ENCODE measurements at regions not wholly inside any gene's neighbourhood (a gene's known extent, or its start where the extent isn't known, plus 50 kb on each side); places are given as distances from the start of the nearest gene placed in this dataset.

- Histone ChIP-seq H2AK5ac (ENCODE audit: low read depth, low read length) (no peak overlapping the region), H3K4ac (ENCODE audit: low read depth, low read length) (no peak overlapping the region), H3K18ac (ENCODE audit: low read depth, low read length) (no peak overlapping the region), H2AK9ac (replicated peaks; ENCODE audit: low read depth, low read length, poor library complexity) (no peak overlapping the region), H3K27ac (ENCODE audit: insufficient read depth, low read length) (no peak overlapping the region), H3K14ac (replicated peaks; ENCODE audit: low read depth, low read length) (no peak overlapping the region), H2BK120ac (ENCODE audit: low read depth, low read length) (no peak overlapping the region), H3K9me3 (ENCODE audit: control insufficient read depth, insufficient read depth, low read length) (0 out of 2 replicates have a peak, but pooled peaks cover 2% of the 10 kb centered on the region), H2BK20ac (ENCODE audit: low read depth, low read length) (no peak overlapping the region), H3K9me1 (ENCODE audit: insufficient read depth, low read length) (no peaks in the 10 kb centered on the region), H3K27me3 (ENCODE audit: control insufficient read depth, insufficient read depth, low read length) (no peaks in the 10 kb centered on the region), H2BK5ac (ENCODE audit: low read depth, low read length, poor library complexity, severe bottlenecking) (no peak overlapping the region), H3K56ac (ENCODE audit: extremely low read depth, insufficient read depth, low read length) (no peak overlapping the region), H2BK15ac (ENCODE audit: low read depth, low read length) (no peak overlapping the region), H3K79me1 (ENCODE audit: low read depth in 1 of 2, low read length in 2 of 2) (no peaks in the 10 kb centered on the region), H3K4me1 (ENCODE audit: control insufficient read depth, insufficient read depth, low read length) (no peaks in the 10 kb centered on the region), H3K4me2 (ENCODE audit: low read depth, low read length) (no peak overlapping the region), H3K36me3 (ENCODE audit: control insufficient read depth, insufficient read depth, low read length) (no peaks in the 10 kb centered on the region), H3K23ac (ENCODE audit: low read depth, low read length) (no peak overlapping the region), H2AFZ (replicated peaks; ENCODE audit: low read length, poor library complexity) (no peak overlapping the region), H4K91ac (ENCODE audit: insufficient read depth, low read depth, low read length) (no peak overlapping the region), H3K4me3 (ENCODE audit: insufficient read depth, low read depth, low read length) (no peak overlapping the region), H4K8ac (ENCODE audit: low read depth in 2 of 2, low read length in 2 of 2) (no peak overlapping the region), H4K20me1 (ENCODE audit: insufficient read depth, low read length) (no peaks in the 10 kb centered on the region), H3K9ac (ENCODE audit: low read depth, low read length) (no peak overlapping the region), H4K5ac (ENCODE audit: low read depth, low read length) (no peak overlapping the region)
- ATAC-seq (ENCODE audit: low read depth) (no peak), DNase-seq (no peak)
- no TSS peak for BruUV-seq (replicated peaks)
- CTCF ChIA-PET, result no interaction called here
- POLR2A ChIA-PET (ENCODE audit: unreplicated experiment), result no interaction called here
- TF ChIP-seq, protein P1, sequence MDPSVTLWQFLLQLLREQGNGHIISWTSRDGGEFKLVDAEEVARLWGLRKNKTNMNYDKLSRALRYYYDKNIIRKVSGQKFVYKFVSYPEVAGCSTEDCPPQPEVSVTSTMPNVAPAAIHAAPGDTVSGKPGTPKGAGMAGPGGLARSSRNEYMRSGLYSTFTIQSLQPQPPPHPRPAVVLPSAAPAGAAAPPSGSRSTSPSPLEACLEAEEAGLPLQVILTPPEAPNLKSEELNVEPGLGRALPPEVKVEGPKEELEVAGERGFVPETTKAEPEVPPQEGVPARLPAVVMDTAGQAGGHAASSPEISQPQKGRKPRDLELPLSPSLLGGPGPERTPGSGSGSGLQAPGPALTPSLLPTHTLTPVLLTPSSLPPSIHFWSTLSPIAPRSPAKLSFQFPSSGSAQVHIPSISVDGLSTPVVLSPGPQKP (IDR thresholded peaks at IDR 0.05; ENCODE audit: borderline replicate concordance, low read depth, low read length), result no peak
- dilution Hi-C loops (cut with HindIII; ENCODE audit: low sequenced_read_pairs, unreplicated experiment), result no loop called here
- intact Hi-C loops (cut with micrococcal nuclease), result no loop called here
- WGBS, 2 experiments (ENCODE audit: extremely low coverage in 2 of 2, insufficient read length in 1 of 2), result 0% methylated on average over 1 of the region's 5 CpGs; no CpG with 5 or more reads in 1 of the 2 experiments
- in situ Hi-C loops (cut with MboI; ENCODE audit: low sequenced_read_pairs), result no loop called here
Observed at GRCh38 chr3:21028412-21028811, 722.6 kb downstream of the ZNF385D start.
